Epidermal melanocyte (primary cell): ENCODE measurements at regions not wholly inside any gene's neighbourhood (a gene's known extent, or its start where the extent isn't known, plus 50 kb on each side); places are given as distances from the start of the nearest gene placed in this dataset.

Experiments used
- DNase-seq: peaks from one replicate; pipeline ENCODE4 v3.0.0; 2011; ENCODE audit warnings: low spot score; ENCODE audit not compliant: insufficient read length

GRCh38 chr14:49396801-49397200 lies 189.4 kb downstream of the RPS29 start:
- DNase-seq = no peak

GRCh38 chr14:49381778-49382177 lies 204.4 kb downstream of the RPS29 start:
- no peak for DNase-seq

GRCh38 chr14:49367696-49368095 lies 218.5 kb downstream of the RPS29 start:
- no peak for DNase-seq

- DNase-seq = no peak
Observed at GRCh38 chr14:49366416-49366815, 219.8 kb downstream of the RPS29 start.

GRCh38 chr14:49364752-49365117 lies 221.4 kb downstream of the RPS29 start:
- DNase-seq = no peak

GRCh38 chr14:49363821-49364751 lies 222.1 kb downstream of the RPS29 start:
- DNase-seq = no peak

- no peak for DNase-seq
Observed at GRCh38 chr14:49362916-49363315, 223.3 kb downstream of the RPS29 start.

GRCh38 chr14:49339130-49339529 lies 247.1 kb downstream of the RPS29 start:
- no peak for DNase-seq

GRCh38 chr14:49319810-49320209 lies 266.4 kb downstream of the RPS29 start:
- no peak for DNase-seq

GRCh38 chr14:49315570-49315969 lies 270.6 kb downstream of the RPS29 start:
- DNase-seq = no peak

- DNase-seq = no peak
Observed at GRCh38 chr14:49314737-49315136, 271.4 kb downstream of the RPS29 start.

- DNase-seq = no peak
Observed at GRCh38 chr14:49313108-49313507, 273.1 kb downstream of the RPS29 start.

GRCh38 chr14:49310298-49310697 lies 275.9 kb downstream of the RPS29 start:
- DNase-seq = no peak

GRCh38 chr14:49306152-49306751 lies 279.9 kb downstream of the RPS29 start:
- no peak for DNase-seq

- DNase-seq = no peak
Observed at GRCh38 chr14:49303946-49304516, 282.1 kb downstream of the RPS29 start.

GRCh38 chr14:49297102-49297501 lies 289.1 kb downstream of the RPS29 start:
- DNase-seq = no peak

- no peak for DNase-seq
Observed at GRCh38 chr14:49294621-49295148, 291.5 kb downstream of the RPS29 start.

- no peak for DNase-seq
Observed at GRCh38 chr14:49287004-49287403, 299.2 kb downstream of the RPS29 start.

- no peak for DNase-seq
Observed at GRCh38 chr14:49286257-49286983, 299.8 kb downstream of the RPS29 start.

GRCh38 chr14:49280566-49280965 lies 305.6 kb downstream of the RPS29 start:
- DNase-seq = no peak

- DNase-seq = no peak
Observed at GRCh38 chr14:49250517-49250916, 335.7 kb downstream of the RPS29 start.

GRCh38 chr14:49250109-49250508 lies 336.1 kb downstream of the RPS29 start:
- no peak for DNase-seq
